Epithelial cell of proximal tubule (primary cell): ENCODE measurements at regions not wholly inside any gene's neighbourhood (a gene's known extent, or its start where the extent isn't known, plus 50 kb on each side); places are given as distances from the start of the nearest gene placed in this dataset.

Experiments used
- DNase-seq: peaks from one replicate; pipeline ENCODE4 v3.0.0-alpha.2; 2011; ENCODE audit warnings: low read depth
- H3K4me3 ChIP-seq: 2 replicates; pipeline ENCODE4 v1.5.1; 2011; ENCODE audit warnings: low read depth, mild to moderate bottlenecking, low read length
- TF ChIP-seq, protein P1 (sequence below): conservative IDR thresholded peaks from 2 replicates; pipeline ENCODE4 v1.5.1; 2012; ENCODE audit warnings: low read depth, mild to moderate bottlenecking, low read length

DNA sequence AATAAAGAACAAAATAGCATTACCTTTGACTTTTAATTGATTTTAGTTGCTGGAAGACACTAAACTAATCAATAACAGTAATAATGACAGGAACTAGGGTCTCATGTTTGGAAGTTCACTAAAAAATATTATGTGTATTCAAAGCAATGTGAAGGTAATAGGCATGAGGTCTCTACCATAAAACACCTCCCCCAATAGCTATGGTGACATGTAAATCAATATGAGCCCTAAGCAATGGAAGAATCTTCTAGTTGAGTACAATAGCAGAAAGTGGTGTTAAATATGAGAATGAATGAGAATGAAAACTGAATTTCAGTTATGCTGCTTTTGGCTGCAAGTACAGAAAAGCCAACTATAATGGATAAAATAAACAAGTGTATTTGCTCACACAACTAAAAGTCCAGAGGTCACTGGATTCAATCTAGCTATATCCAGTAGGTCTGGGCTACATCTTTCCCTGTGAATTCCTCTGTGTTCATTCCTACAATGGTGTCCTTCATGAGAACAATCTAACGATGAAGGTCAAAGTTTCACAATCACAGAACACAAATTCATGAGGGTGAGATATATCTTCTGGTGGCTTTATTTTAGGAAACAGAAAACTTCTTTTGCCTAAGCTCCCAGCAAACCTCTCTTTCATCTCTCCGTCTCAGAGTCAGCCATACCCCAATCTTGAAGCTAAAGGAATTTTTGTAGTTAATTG lies 728.0 kb downstream of the FSCB start:
- TF ChIP-seq, protein P1, sequence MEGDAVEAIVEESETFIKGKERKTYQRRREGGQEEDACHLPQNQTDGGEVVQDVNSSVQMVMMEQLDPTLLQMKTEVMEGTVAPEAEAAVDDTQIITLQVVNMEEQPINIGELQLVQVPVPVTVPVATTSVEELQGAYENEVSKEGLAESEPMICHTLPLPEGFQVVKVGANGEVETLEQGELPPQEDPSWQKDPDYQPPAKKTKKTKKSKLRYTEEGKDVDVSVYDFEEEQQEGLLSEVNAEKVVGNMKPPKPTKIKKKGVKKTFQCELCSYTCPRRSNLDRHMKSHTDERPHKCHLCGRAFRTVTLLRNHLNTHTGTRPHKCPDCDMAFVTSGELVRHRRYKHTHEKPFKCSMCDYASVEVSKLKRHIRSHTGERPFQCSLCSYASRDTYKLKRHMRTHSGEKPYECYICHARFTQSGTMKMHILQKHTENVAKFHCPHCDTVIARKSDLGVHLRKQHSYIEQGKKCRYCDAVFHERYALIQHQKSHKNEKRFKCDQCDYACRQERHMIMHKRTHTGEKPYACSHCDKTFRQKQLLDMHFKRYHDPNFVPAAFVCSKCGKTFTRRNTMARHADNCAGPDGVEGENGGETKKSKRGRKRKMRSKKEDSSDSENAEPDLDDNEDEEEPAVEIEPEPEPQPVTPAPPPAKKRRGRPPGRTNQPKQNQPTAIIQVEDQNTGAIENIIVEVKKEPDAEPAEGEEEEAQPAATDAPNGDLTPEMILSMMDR, result no peak
- no peak overlapping the region for H3K4me3 ChIP-seq
- no peak for DNase-seq

GRCh38 chr14:43778570-43778936 lies 728.5 kb downstream of the FSCB start:
- DNase-seq, result no peak
- TF ChIP-seq, protein P1, result no peak
- no peak overlapping the region for H3K4me3 ChIP-seq

DNA sequence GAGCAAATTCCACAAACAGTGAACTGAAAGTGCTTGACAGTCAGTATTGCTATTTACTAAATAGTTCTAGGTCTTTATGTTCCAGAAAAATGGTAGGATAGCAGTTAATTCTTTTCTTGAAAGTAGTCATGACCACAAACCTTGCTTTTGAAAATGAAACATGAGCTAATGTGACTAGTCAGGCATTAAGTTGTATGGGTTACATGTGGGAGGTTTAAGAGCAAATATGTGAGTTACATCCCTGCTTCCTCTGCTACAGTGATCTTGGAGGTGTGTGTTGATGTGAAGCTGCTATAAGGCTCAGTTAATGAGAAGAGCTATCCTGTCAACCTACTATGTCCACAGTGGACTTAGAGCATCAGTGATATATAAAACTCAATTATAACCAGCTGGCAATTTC lies 741.6 kb downstream of the FSCB start:
- no peak for DNase-seq

GRCh38 chr14:43764433-43764832 lies 742.6 kb downstream of the FSCB start:
- TF ChIP-seq, protein P1, result no peak

More for the DNA sequence above, 741.6 kb downstream of the FSCB start:
- TF ChIP-seq, protein P1, result no peak
- H3K4me3 ChIP-seq, result no peak overlapping the region

GRCh38 chr14:43755707-43756106 lies 751.4 kb downstream of the FSCB start:
- TF ChIP-seq, protein P1, result no peak
- no peak for DNase-seq
- no peak overlapping the region for H3K4me3 ChIP-seq

More at GRCh38 chr14:43764433-43764832, 742.6 kb downstream of the FSCB start:
- no peak overlapping the region for H3K4me3 ChIP-seq
- DNase-seq, result no peak

GRCh38 chr14:43754838-43755237 lies 752.2 kb downstream of the FSCB start:
- no peak overlapping the region for H3K4me3 ChIP-seq
- DNase-seq, result no peak
- TF ChIP-seq, protein P1, result no peak

DNA sequence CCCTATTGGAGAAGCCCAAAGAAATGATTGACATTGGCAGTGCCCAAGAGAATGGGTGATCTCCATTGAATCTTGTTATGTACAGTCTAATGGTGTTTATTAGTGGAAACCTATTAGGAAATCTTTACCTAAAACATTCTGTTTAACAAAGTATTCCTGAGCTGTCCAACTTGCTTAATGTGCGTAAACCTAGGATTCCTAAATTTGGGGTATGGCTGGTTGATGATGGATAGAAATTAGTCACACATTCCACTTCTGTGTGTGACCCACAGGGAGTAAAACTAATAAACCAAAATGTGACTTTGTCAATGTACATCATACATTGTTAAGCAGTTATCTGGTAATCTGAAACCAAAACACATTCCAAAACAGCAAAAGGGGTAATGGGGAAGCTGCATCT lies 761.3 kb downstream of the FSCB start:
- H3K4me3 ChIP-seq, result no peak overlapping the region
- TF ChIP-seq, protein P1, result no peak
- DNase-seq, result no peak
